Activated naive CD8-positive, alpha-beta T cell treated with anti-CD3 and anti-CD28 coated beads, Interleukin-2, amount 50 U/mL, for 24 hours (primary cell): ENCODE measurements at regions not wholly inside any gene's neighbourhood (a gene's known extent, or its start where the extent isn't known, plus 50 kb on each side); places are given as distances from the start of the nearest gene placed in this dataset.

Experiments
- ATAC-seq: fragments of 150-1000 bp; cut with Tn5 transposase; one replicate; pipeline ENCODE4 v1.10.0; 2021
- DNase-seq: peaks from one replicate; pipeline ENCODE4 v3.0.0; 2021
- H3K27ac Mint-ChIP-seq: one replicate; pipeline ENCODE4 v1.8.0; 2021; ENCODE audit warnings: mild to moderate bottlenecking, mixed read lengths
- H3K27me3 Mint-ChIP-seq: one replicate; pipeline ENCODE4 v1.8.0; 2021; ENCODE audit warnings: mixed read lengths
- H3K36me3 Mint-ChIP-seq: one replicate; pipeline ENCODE4 v1.8.0; 2021; ENCODE audit warnings: low read depth, mixed read lengths
- H3K4me1 Mint-ChIP-seq: one replicate; pipeline ENCODE4 v1.8.0; 2021; ENCODE audit warnings: mixed read lengths
- H3K4me3 Mint-ChIP-seq: one replicate; pipeline ENCODE4 v1.8.0; 2021; ENCODE audit warnings: mild to moderate bottlenecking, moderate library complexity, mixed read lengths
- H3K9me3 Mint-ChIP-seq: one replicate; pipeline ENCODE4 v1.8.0; 2021; ENCODE audit warnings: mixed read lengths

DNA sequence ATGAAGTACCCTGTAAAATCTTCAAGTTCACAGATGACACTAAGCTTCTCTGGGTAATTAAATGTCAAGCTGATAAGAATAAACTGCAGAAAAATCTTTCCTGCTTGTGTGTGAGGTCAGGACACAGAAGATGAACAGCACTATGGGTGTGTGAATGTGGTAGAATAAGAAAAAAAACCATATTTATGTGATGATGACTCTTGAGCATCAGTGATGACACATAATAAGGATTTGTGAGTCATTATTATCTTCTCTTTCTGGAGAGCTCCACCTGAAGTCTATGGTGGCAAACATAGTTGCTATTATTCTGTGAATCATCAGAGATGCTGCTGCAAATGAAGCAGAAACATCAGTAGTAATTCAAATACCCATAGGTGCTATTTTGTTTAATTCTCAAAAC lies 422.4 kb downstream of the DIPK2A start:
- Mint-ChIP-seq H3K36me3 (no peaks in the 10 kb centered on the region), H3K4me1 (no peaks in the 10 kb centered on the region), H3K9me3 (peaks cover 20% of the 10 kb centered on the region), H3K27me3 (no peaks in the 10 kb centered on the region), H3K4me3 (no peak overlapping the region), H3K27ac (no peak overlapping the region)
- DNase-seq (no peak), ATAC-seq (no peak)

DNA sequence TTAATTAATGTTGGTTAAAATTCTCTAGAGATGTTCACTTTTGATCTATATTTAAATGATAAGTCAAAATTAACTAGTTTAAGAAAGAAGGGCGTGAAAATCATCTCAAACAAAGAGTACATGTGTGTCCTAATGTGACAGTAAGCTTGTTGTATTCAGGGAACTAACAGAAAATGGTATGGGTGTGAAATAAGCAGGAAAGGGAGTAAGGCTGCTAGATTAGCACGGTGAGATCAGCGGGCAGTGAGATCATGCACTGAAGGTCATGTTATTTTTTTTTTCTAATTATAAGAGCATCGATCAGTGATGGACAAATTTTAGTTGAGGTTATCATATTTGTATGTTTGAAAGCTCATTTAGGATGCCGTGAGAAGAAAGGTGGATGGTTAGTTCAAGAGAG lies 430.8 kb downstream of the DIPK2A start:
- H3K9me3 Mint-ChIP-seq = peaks cover 42% of the 10 kb centered on the region
- no peak overlapping the region for H3K4me3 Mint-ChIP-seq
- DNase-seq (no peak), ATAC-seq (no peak)
- no peaks in the 10 kb centered on the region for H3K4me1 Mint-ChIP-seq
- H3K27ac Mint-ChIP-seq = no peak overlapping the region
- H3K36me3 Mint-ChIP-seq = no peaks in the 10 kb centered on the region
- peaks cover 5% of the 10 kb centered on the region for H3K27me3 Mint-ChIP-seq

GRCh38 chr3:144403040-144403457 lies 431.4 kb downstream of the DIPK2A start:
- Mint-ChIP-seq H3K4me1 (no peaks in the 10 kb centered on the region), H3K4me3 (no peak overlapping the region), H3K9me3 (peaks cover 35% of the 10 kb centered on the region)

DNA sequence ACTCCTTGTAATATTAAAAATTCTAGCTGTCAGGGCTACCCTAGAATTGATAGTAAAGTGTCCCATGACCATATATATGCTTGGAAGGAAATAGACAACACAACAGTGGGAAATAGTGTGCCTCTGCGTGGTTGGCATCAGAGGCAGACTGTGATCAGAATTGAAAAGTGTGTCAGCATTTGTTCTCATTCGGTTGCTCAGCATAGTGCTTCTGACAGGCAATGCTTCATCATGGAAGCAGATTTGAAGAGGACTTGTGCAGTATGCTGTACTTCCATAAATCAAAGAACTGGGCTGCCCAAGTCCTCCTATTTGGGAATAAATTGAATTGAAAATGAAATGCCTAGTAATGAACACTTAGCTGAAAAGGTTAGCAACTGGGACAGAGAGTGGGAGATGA lies 435.7 kb downstream of the DIPK2A start:
- DNase-seq (no peak), ATAC-seq (no peak)
- H3K27me3 Mint-ChIP-seq = peaks cover 5% of the 10 kb centered on the region
- no peak overlapping the region for H3K4me3 Mint-ChIP-seq
- no peak overlapping the region for H3K27ac Mint-ChIP-seq
- H3K4me1 Mint-ChIP-seq = no peaks in the 10 kb centered on the region
- peaks cover 17% of the 10 kb centered on the region for H3K9me3 Mint-ChIP-seq
- no peaks in the 10 kb centered on the region for H3K36me3 Mint-ChIP-seq

More at GRCh38 chr3:144403040-144403457, 431.4 kb downstream of the DIPK2A start:
- Mint-ChIP-seq H3K27ac (no peak overlapping the region), H3K27me3 (peaks cover 5% of the 10 kb centered on the region), H3K36me3 (no peaks in the 10 kb centered on the region)
- ATAC-seq (no peak), DNase-seq (no peak)

DNA sequence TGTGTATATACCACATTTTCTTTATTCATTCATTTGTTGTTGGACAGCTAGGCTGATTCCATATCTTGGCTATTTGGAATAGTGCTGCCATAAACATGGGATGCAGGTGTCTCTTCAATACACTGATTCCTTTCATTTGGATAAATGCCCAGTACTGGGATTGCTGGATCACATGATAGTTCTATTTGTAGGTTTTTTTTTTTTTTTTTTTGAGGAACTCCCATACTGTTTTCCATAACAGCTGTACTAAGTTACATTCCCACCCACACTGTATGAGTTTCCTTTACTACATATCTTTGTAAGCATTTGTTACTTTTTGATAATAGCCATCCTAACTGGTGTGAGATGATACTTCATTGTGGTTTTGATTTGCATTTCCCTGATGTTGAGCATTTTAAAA lies 437.7 kb downstream of the DIPK2A start:
- H3K27me3 Mint-ChIP-seq = peaks cover 2% of the 10 kb centered on the region
- H3K36me3 Mint-ChIP-seq = no peaks in the 10 kb centered on the region
- H3K4me3 Mint-ChIP-seq = no peak overlapping the region
- no peak for ATAC-seq
- no peak overlapping the region for H3K27ac Mint-ChIP-seq
- H3K9me3 Mint-ChIP-seq = peaks cover 11% of the 10 kb centered on the region
- no peaks in the 10 kb centered on the region for H3K4me1 Mint-ChIP-seq
- DNase-seq = no peak

- no peak for ATAC-seq
- Mint-ChIP-seq H3K4me3 (no peak overlapping the region), H3K4me1 (no peaks in the 10 kb centered on the region), H3K27ac (no peak overlapping the region), H3K27me3 (peaks cover 2% of the 10 kb centered on the region), H3K9me3 (peaks cover 11% of the 10 kb centered on the region), H3K36me3 (no peaks in the 10 kb centered on the region)
- DNase-seq = no peak
Measured at GRCh38 chr3:144413068-144413467, 441.4 kb downstream of the DIPK2A start.

DNA sequence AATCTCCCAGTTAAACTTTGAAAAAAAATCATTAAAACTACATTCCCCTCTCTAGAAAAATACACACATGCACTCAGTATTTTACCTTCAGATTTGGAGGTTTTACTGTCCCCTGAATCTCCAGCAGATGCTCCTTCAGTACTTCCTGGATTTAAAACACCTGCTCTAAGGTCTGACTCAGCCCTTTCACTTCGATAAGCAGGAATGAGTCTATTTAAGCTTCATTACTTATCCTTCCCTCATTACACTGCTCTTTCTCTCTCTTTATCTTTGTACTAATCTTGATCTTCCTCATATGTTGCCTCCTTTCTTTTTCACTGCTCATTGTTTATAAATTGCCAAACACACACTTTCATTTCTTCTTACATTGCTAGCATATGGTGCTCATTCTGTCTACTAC lies 443.9 kb downstream of the DIPK2A start:
- H3K9me3 Mint-ChIP-seq = peaks cover 6% of the 10 kb centered on the region
- no peak for DNase-seq
- peaks cover 2% of the 10 kb centered on the region for H3K27me3 Mint-ChIP-seq
- no peaks in the 10 kb centered on the region for H3K36me3 Mint-ChIP-seq
- H3K27ac Mint-ChIP-seq = no peak overlapping the region
- no peak overlapping the region for H3K4me3 Mint-ChIP-seq
- ATAC-seq = no peak
- H3K4me1 Mint-ChIP-seq = no peaks in the 10 kb centered on the region

DNA sequence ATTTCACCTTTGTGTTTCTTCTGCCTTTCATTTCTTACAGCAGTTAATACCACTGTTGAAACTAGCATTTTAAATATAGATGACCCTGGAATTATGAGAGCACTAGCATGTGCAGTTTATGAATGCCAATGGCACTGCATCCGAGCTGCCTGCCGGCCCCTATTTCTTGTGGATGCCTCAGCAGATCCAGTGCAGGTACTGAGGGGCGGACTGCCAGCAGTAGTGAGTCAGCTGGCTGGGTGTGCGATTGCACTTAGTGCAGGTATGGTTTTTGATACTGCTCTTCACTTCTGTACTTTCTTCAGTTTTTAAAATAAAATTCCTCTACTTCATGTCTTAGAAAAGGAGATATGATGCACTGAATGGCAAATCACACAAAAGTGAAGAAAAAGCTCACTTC lies 453.0 kb downstream of the DIPK2A start:
- Mint-ChIP-seq H3K27ac (no peak overlapping the region), H3K4me1 (no peaks in the 10 kb centered on the region), H3K4me3 (no peak overlapping the region), H3K27me3 (no peaks in the 10 kb centered on the region), H3K36me3 (no peaks in the 10 kb centered on the region), H3K9me3 (no peaks in the 10 kb centered on the region)
- DNase-seq = no peak
- no peak for ATAC-seq

- Mint-ChIP-seq H3K4me3 (no peak overlapping the region), H3K27ac (no peak overlapping the region), H3K27me3 (no peaks in the 10 kb centered on the region), H3K36me3 (no peaks in the 10 kb centered on the region), H3K9me3 (no peaks in the 10 kb centered on the region), H3K4me1 (no peaks in the 10 kb centered on the region)
- DNase-seq (no peak), ATAC-seq (no peak)
Measured at GRCh38 chr3:144426366-144426765, 454.7 kb downstream of the DIPK2A start.

DNA sequence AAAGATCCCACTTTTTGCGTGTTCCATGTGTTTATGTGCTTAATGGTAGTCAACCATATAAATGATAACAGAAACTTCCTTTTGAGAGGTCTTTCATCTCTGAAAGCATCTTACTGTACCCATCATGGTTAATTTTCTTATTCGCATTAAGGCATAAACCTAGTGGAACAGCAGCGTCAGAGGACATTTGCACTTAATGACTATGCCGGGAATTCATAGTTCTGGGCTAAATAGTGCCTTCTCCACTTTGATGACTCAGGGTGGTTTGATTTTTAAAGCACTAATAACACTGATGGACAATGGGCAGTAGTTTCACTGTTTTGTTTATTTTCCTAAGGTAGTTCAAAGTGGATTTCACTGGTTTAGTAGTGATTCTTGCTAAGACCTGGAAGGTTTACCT lies 455.3 kb downstream of the DIPK2A start:
- ATAC-seq = no peak
- Mint-ChIP-seq H3K27ac (no peak overlapping the region), H3K4me1 (no peaks in the 10 kb centered on the region), H3K4me3 (no peak overlapping the region), H3K27me3 (no peaks in the 10 kb centered on the region), H3K9me3 (no peaks in the 10 kb centered on the region), H3K36me3 (no peaks in the 10 kb centered on the region)
- no peak for DNase-seq

DNA sequence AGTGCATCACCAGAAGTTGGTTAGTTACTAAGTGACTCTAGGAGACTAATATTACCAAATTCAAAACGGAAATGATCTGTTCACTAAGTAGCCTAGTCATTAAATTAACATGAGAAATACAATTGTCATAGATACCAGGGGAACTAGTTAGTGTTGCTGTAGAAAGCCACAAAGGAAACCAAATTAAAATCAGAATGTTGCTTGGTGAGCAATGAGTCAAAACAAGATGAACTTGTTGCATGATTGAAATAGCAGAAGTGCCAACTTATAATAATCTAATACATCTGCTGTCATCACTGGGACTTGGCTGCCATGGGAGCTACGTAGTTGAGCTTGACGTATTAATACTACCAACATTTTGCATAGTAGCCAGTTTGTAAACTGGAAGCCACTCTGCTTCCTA lies 458.1 kb downstream of the DIPK2A start:
- H3K27me3 Mint-ChIP-seq = no peaks in the 10 kb centered on the region
- H3K4me1 Mint-ChIP-seq = no peaks in the 10 kb centered on the region
- ATAC-seq (no peak), DNase-seq (no peak)
- no peak overlapping the region for H3K27ac Mint-ChIP-seq
- H3K9me3 Mint-ChIP-seq = no peaks in the 10 kb centered on the region
- H3K4me3 Mint-ChIP-seq = no peak overlapping the region
- H3K36me3 Mint-ChIP-seq = no peaks in the 10 kb centered on the region

DNA sequence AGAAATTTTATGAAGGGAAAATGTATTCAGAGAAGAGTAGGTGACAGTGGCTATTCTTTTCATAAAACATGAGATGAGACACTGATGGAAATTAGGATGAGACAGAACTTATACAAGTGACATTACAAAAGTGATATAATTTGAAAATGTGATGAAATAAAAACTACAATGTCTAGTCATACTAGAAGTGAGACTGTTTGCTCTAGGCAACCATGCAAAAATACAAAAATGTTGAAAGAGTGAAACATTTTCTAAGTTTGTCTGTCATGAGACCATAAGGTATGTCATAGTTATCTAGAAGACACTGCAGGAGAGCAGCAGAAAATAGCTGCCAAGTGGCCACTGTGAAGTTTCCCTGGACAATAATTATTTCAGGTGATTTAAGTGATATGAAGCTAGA lies 459.5 kb downstream of the DIPK2A start:
- Mint-ChIP-seq H3K36me3 (no peaks in the 10 kb centered on the region), H3K27me3 (no peaks in the 10 kb centered on the region), H3K4me3 (no peak overlapping the region), H3K27ac (no peak overlapping the region), H3K9me3 (no peaks in the 10 kb centered on the region), H3K4me1 (no peaks in the 10 kb centered on the region)
- DNase-seq (no peak), ATAC-seq (no peak)

DNA sequence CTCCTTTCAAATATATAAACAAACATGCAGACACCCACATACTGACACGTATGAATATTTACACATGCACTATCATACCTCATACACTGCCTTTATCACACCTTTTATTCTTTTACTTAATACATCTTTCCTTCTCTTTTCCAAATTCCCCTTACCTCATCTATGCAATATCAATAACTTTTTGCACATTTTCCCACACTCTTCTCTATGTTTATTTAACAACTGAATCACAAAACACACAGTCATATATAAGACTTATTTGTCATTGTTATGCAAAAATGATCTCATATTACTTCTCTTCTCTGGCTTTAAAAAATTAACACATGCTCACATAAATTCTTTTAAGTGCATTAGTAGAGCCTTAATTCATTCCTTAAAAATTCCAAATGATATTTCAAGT lies 461.4 kb downstream of the DIPK2A start:
- Mint-ChIP-seq H3K36me3 (no peaks in the 10 kb centered on the region), H3K27me3 (no peaks in the 10 kb centered on the region), H3K4me1 (no peaks in the 10 kb centered on the region), H3K9me3 (no peaks in the 10 kb centered on the region), H3K27ac (no peak overlapping the region), H3K4me3 (no peak overlapping the region)
- DNase-seq (no peak), ATAC-seq (no peak)

DNA sequence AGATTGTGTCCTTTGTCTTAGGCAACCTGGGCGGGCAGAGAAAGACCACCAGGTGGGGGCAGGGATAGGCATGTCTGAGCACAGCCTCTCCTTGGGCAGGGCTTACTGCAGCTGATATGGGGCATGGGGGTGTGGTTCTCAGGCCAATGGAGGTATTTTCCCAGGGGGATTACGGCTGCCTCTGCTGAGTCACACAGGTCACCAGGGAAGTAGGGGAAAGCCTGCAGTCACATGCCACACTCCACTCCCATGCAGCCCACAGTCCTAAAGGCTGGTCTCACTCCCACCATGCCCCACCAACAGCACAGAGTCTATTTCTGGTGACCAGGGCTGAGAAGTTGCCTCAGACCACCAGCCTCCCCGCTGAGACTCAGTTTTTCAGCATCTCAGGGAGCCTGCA lies 466.4 kb downstream of the DIPK2A start:
- no peaks in the 10 kb centered on the region for H3K4me1 Mint-ChIP-seq
- H3K36me3 Mint-ChIP-seq = no peaks in the 10 kb centered on the region
- no peak for ATAC-seq
- DNase-seq = no peak
- H3K27ac Mint-ChIP-seq = no peak overlapping the region
- H3K27me3 Mint-ChIP-seq = peaks cover 3% of the 10 kb centered on the region
- H3K9me3 Mint-ChIP-seq = peaks cover 4% of the 10 kb centered on the region
- no peak overlapping the region for H3K4me3 Mint-ChIP-seq

DNA sequence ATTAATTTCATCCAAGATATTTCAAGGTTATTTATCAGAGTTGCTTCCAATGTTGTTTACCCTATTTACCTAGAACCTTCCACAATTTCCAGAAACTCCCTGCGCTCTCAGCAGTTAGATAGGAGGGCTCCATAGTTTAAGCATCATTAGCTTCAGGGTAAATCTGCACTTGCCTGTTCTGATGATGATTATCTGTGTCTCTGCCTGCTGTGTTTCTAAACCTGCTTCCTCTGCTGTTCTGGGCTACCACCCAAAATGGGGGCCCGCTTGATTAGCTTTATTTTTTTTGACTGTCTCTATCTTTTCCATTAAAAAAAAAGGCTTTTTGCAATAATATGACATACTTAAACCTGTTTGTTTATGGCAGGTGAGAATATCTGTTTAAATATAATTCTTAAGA lies 472.4 kb downstream of the DIPK2A start:
- Mint-ChIP-seq H3K27me3 (peaks cover 3% of the 10 kb centered on the region), H3K27ac (no peak overlapping the region), H3K4me1 (no peaks in the 10 kb centered on the region)

GRCh38 chr3:144444546-144444945 lies 472.9 kb downstream of the DIPK2A start:
- H3K36me3 Mint-ChIP-seq = no peaks in the 10 kb centered on the region
- H3K4me1 Mint-ChIP-seq = no peaks in the 10 kb centered on the region
- peaks cover 3% of the 10 kb centered on the region for H3K27me3 Mint-ChIP-seq
- H3K27ac Mint-ChIP-seq = no peak overlapping the region
- DNase-seq = no peak
- no peak for ATAC-seq
- no peaks in the 10 kb centered on the region for H3K9me3 Mint-ChIP-seq
- H3K4me3 Mint-ChIP-seq = no peak overlapping the region

More for the DNA sequence above, 472.4 kb downstream of the DIPK2A start:
- ATAC-seq (no peak), DNase-seq (no peak)
- no peaks in the 10 kb centered on the region for H3K36me3 Mint-ChIP-seq
- no peak overlapping the region for H3K4me3 Mint-ChIP-seq
- H3K9me3 Mint-ChIP-seq = no peaks in the 10 kb centered on the region
